ENCODE measurements at regions not wholly inside any gene's neighbourhood (a gene's known extent, or its start where the extent isn't known, plus 50 kb on each side); places are given as distances from the start of the nearest gene placed in this dataset.
A peak's percentile ranks its signal among the peaks of the same experiment; 100 is the strongest.
"Not testable (repeated sequence)": the region's sequence is repeated elsewhere in the genome, so short reads cannot be mapped to it uniquely, and the experiment has no call there.

DNA sequence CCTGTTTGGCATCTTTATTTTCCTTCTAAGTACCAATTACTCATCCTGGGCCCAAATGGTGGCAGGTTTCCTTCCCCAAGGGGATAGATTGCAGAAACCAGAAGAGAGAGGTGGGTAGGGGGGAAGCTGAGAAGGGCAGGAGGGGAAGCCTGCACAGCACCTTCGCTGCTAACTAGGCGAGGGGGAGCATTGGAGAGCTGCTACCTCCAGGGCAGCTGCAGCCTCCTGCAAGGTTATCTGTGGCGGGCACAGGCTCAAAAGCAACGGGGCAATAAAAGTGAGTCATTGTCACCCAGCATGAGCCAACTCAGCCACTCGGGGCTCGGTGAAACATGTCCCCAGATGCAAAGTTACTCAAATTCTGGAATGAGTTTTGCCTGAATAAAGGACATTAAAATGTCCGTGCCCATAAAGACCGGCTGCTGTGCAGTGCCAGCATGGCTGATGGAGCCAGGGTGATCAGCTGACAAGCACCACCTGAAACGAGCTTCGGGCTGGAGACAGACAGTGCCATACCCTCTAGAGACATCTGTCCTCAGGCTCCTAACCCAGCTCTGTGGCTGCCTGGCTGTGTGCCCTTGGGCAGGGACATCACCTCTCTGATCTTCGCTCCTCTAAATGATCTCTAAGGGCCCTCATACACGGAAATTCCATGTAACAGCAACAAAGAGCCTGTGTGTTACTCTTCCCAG, 68.1 kb upstream of the GRIN2A start:
- DNase-seq (ENCODE audit: extremely low spot score): no peak
- ChIA-PET POLR2A (no interaction called here), CTCF (no interaction called here)
- no peak for TF ChIP-seq ZNF384 (IDR thresholded peaks at IDR 0.05)
- no peak for TF ChIP-seq HDGF (IDR thresholded peaks at IDR 0.05; ENCODE audit: borderline replicate concordance)
- TF ChIP-seq L3MBTL2 (conservative IDR thresholded peaks at IDR 0.05): no peak
- TF ChIP-seq NFRKB (IDR thresholded peaks at IDR 0.05): no peak
- TF ChIP-seq FOXK2 (IDR thresholded peaks at IDR 0.05): no peak
- no peak for TF ChIP-seq LEF1 (IDR thresholded peaks at IDR 0.05; ENCODE audit: borderline replicate concordance)
- TF ChIP-seq TARDBP (IDR thresholded peaks at IDR 0.05): no peak
- TF ChIP-seq ELF4 (IDR thresholded peaks at IDR 0.05): no peak
- TF ChIP-seq SUZ12 (IDR thresholded peaks at IDR 0.05): no peak
- TF ChIP-seq, protein P1, sequence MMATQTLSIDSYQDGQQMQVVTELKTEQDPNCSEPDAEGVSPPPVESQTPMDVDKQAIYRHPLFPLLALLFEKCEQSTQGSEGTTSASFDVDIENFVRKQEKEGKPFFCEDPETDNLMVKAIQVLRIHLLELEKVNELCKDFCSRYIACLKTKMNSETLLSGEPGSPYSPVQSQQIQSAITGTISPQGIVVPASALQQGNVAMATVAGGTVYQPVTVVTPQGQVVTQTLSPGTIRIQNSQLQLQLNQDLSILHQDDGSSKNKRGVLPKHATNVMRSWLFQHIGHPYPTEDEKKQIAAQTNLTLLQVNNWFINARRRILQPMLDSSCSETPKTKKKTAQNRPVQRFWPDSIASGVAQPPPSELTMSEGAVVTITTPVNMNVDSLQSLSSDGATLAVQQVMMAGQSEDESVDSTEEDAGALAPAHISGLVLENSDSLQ (IDR thresholded peaks at IDR 0.05): no peak
- TF ChIP-seq FOXA1 (IDR thresholded peaks at IDR 0.05): no peak
- no peak for TF ChIP-seq CTBP1 (IDR thresholded peaks at IDR 0.05; ENCODE audit: borderline replicate concordance)
- no peak for TF ChIP-seq FOXM1 (IDR thresholded peaks at IDR 0.05; ENCODE audit: borderline replicate concordance)
- TF ChIP-seq ARNT (IDR thresholded peaks at IDR 0.05): no peak
- no peak for TF ChIP-seq SP1 (IDR thresholded peaks at IDR 0.05)
- TF ChIP-seq BHLHE40 (IDR thresholded peaks at IDR 0.05; ENCODE audit: borderline replicate concordance): no peak

DNA sequence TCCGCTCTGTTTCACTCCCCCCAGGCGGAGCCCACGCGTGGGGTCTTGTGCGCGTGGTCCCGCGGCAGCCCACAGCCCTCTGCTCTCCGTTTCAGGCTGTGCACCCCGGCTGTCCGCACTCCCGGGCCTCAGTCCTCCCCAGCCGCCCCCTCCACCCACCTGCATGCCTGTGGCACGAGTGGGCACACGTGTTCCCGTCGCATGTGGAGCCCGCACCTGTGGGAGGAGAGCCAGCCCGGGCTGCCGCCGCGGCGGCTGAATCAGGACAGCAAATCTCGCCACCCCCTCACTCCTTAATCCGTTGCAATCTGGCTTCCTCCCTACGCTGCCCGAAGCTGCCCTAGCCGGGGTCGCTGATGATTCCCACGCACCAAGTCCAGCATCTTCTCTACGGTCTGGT, 69.9 kb upstream of the GRIN2A start:
- CTCF ChIA-PET: no interaction called here
- TF ChIP-seq NFRKB (IDR thresholded peaks at IDR 0.05) (no peak), ELF4 (IDR thresholded peaks at IDR 0.05) (no peak), FOXK2 (IDR thresholded peaks at IDR 0.05) (no peak), LEF1 (IDR thresholded peaks at IDR 0.05; ENCODE audit: borderline replicate concordance) (no peak), SP1 (IDR thresholded peaks at IDR 0.05) (no peak), FOXM1 (IDR thresholded peaks at IDR 0.05; ENCODE audit: borderline replicate concordance) (no peak), HDGF (IDR thresholded peaks at IDR 0.05; ENCODE audit: borderline replicate concordance) (no peak), L3MBTL2 (conservative IDR thresholded peaks at IDR 0.05) (no peak), ARNT (IDR thresholded peaks at IDR 0.05) (no peak), CTBP1 (IDR thresholded peaks at IDR 0.05; ENCODE audit: borderline replicate concordance) (no peak), SUZ12 (IDR thresholded peaks at IDR 0.05) (no peak)
- TF ChIP-seq, protein P1 (IDR thresholded peaks at IDR 0.05): no peak
- POLR2A ChIA-PET: no interaction called here
- no peak for DNase-seq (ENCODE audit: extremely low spot score)

DNA sequence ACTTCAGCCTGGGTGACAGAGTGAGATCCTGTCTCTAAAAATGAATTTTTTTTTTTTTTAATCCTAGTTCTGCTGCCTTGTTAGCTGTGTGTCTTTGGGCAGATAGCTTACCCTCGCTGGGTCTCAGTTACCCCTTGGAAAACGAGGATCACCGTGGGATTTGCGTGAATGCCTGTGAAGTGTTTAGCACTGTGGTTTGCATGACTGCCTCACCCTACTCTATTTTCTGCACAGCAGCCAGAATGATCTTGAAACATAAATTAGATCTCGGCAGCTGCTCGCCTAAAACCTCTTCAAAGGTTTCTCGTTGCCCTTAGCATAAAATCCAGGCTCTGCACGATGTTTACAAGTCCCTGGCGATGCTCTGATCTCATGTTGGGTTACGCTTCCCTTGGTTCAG, 71.2 kb upstream of the GRIN2A start:
- ChIA-PET POLR2A (no interaction called here), CTCF (interaction anchor here (0.6 to 0.7 kb wide), 2 partner anchors 84 to 261 kb away, joined by 4 read pairs; no protein-coding TSS in a partner anchor)
- no peak for DNase-seq (ENCODE audit: extremely low spot score)
- TF ChIP-seq CTBP1 (IDR thresholded peaks at IDR 0.05; ENCODE audit: borderline replicate concordance) (no peak), TARDBP (IDR thresholded peaks at IDR 0.05) (no peak), L3MBTL2 (conservative IDR thresholded peaks at IDR 0.05) (no peak), FOXM1 (IDR thresholded peaks at IDR 0.05; ENCODE audit: borderline replicate concordance) (no peak), HDGF (IDR thresholded peaks at IDR 0.05; ENCODE audit: borderline replicate concordance) (no peak), LEF1 (IDR thresholded peaks at IDR 0.05; ENCODE audit: borderline replicate concordance) (no peak), SP1 (IDR thresholded peaks at IDR 0.05) (no peak), ARNT (IDR thresholded peaks at IDR 0.05) (no peak), NFRKB (IDR thresholded peaks at IDR 0.05) (no peak), ELF4 (IDR thresholded peaks at IDR 0.05) (no peak), ZNF384 (IDR thresholded peaks at IDR 0.05) (no peak), FOXA1 (IDR thresholded peaks at IDR 0.05) (no peak), FOXK2 (IDR thresholded peaks at IDR 0.05) (no peak), SUZ12 (IDR thresholded peaks at IDR 0.05) (no peak), BHLHE40 (IDR thresholded peaks at IDR 0.05; ENCODE audit: borderline replicate concordance) (no peak)
- TF ChIP-seq, protein P1 (IDR thresholded peaks at IDR 0.05): no peak

DNA sequence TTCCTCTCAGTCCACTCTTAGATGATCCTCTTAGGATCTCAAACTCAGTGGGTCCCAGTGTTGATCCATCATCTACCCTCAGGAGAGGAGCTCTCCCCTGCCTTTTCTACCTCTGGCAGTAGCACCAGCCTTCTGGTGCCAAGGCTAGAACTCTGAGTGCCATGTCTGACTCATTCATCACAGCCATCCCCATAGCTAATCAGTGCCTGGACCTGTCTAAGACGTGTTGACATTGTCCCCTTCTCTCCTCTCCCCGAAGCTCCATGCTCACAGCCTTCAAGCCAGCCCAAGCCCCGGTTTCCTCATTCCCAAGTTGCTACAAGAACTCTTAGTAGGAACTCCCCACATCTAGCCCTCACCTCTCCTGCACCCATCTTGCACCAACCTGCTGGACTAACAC, 73.5 kb upstream of the GRIN2A start:
- no peak for DNase-seq (ENCODE audit: extremely low spot score)
- no peak for TF ChIP-seq SUZ12 (IDR thresholded peaks at IDR 0.05)
- TF ChIP-seq ZNF384 (IDR thresholded peaks at IDR 0.05): no peak
- no peak for TF ChIP-seq FOXA1 (IDR thresholded peaks at IDR 0.05)
- no peak for TF ChIP-seq FOXK2 (IDR thresholded peaks at IDR 0.05)
- TF ChIP-seq FOXM1 (IDR thresholded peaks at IDR 0.05; ENCODE audit: borderline replicate concordance): no peak
- TF ChIP-seq TARDBP (IDR thresholded peaks at IDR 0.05): no peak
- no peak for TF ChIP-seq HDGF (IDR thresholded peaks at IDR 0.05; ENCODE audit: borderline replicate concordance)
- no peak for TF ChIP-seq LEF1 (IDR thresholded peaks at IDR 0.05; ENCODE audit: borderline replicate concordance)
- TF ChIP-seq ARNT (IDR thresholded peaks at IDR 0.05): no peak
- TF ChIP-seq, protein P1 (IDR thresholded peaks at IDR 0.05): no peak
- ChIA-PET CTCF (interaction anchor here (0.6 kb wide), 1 partner anchor 254 kb away, joined by 4 read pairs; no protein-coding TSS in a partner anchor), POLR2A (no interaction called here)

DNA sequence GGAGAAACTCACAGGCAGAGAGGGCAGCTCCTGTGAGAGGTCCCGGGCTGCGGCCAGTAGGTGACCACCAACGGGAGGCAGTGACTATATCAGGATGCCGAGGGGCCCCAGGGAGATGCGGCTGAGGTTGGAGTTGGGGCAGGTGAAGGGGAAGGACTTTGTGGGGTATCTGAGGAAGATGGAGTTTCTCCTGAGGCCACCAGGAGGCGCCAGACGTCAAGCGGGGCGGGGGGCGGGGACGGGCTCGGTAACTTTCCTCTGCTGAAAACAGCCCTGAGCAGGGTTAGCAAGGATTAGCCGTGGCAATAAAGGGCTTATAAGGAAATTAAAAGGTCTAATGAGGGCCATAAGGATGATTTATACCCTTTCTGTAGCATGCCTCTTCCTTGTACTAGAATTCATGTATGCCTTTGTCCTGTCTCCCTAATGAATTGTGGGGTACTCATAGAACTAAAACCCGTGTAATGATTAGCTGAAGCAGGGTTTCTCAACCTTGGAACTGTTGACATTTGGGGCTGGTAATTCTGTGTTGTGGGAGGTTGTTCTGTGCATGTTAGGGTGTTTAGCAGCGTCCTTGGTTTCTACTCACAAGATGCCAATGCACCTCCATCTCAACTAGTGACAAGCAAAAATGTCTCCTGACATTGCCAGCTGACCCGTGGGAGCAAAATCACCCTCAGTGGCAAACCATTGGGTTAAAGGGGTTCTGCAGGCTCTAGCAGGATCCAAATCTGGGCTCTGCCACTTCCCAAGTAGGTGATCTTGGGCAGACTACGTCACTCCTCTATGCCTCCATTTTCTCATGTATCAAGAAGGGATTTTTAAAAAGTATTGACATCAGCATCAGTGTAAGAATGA, 74.8 kb upstream of the GRIN2A start:
- DNase-seq (ENCODE audit: extremely low spot score): peak; percentile 75
- POLR2A ChIA-PET: no interaction called here
- CTCF ChIA-PET: interaction anchor here (0.6 kb wide), 1 partner anchor 218 kb away, joined by 3 read pairs; no protein-coding TSS in a partner anchor
- TF ChIP-seq ZNF384 (IDR thresholded peaks at IDR 0.05) (peak; percentile 43; the same call in 1 of the 2 replicates), ARNT (IDR thresholded peaks at IDR 0.05) (no peak)

DNA sequence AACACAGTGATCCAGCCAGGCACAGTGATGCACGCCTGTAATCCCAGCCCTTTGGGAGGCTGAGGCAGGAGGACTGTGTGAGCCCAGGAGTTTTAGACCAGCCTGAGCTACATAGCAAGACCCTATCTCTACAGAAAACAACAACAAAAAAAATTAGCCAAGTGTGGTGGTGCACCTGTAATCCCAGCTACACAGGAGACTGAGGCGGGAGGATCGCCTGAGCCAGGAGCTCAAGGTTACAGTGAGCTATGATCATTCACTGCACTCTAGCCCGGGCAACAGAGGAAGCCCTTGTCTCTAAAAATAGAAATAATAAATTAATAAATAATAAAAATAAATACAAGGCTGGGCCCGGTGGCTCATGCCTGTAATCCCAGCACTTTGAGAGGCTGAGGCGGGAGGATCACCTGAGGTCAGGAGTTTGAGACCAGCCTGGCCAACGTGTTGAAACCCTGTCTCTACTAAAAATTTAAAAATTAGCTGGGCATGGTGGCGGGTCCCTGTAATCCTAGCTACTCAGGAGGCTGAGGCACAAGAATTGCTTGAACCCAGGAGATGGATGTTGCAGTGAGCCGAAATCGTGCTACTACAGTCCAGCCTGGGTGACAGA, 75.5 kb upstream of the GRIN2A start:
- DNase-seq (ENCODE audit: extremely low spot score): not testable (repeated sequence)
- ChIA-PET CTCF (interaction anchor here (0.7 kb wide), 1 partner anchor 119 kb away, joined by 3 read pairs; no protein-coding TSS in a partner anchor), POLR2A (interaction anchor here (0.6 kb wide), 1 partner anchor 60 kb away, joined by 3 read pairs; no protein-coding TSS in a partner anchor)

DNA sequence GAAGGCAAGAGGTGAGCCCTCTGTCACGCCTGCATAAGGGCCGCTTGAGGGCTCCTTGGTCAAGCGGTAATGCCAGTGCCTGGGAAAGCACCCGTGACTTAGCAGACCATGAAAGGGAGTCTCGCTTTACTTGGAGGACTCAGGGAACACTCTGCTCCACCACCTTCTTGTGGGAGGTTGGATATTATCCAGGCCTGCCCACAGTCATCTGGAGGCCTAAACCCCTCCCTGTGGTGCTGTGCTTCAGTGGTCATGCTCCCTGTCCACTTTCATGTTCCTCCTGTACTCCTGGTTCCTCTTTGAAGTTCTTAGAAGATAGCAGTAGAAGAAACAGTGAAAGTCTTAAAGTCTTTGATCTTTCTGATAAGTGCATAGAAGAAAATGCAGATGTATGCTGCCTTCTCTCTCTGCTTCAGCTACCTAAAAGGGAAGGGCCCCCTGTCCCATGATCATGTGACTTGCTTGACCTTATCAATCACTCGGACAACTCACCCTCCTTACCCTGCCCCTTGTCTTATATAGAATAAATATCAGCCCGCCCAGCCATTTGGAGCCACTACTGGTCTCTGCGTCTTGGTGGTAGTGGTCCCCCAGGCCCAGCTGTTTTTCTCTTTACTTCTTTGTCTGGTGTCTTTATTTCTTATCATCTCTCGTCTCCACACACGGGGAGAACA, 76.8 kb upstream of the GRIN2A start:
- DNase-seq (ENCODE audit: extremely low spot score); CTCF ChIA-PET; POLR2A ChIA-PET: not testable (repeated sequence)
